COLO829 (cell line): ENCODE measurements at regions not wholly inside any gene's neighbourhood (a gene's known extent, or its start where the extent isn't known, plus 50 kb on each side); places are given as distances from the start of the nearest gene placed in this dataset.
"Not testable (repeated sequence)": the region's sequence is repeated elsewhere in the genome, so short reads cannot be mapped to it uniquely, and the experiment has no call there.

Experiments used
- DNase-seq: peaks from one replicate; pipeline ENCODE4 v3.0.0; 2012; ENCODE audit warnings: low spot score

DNA sequence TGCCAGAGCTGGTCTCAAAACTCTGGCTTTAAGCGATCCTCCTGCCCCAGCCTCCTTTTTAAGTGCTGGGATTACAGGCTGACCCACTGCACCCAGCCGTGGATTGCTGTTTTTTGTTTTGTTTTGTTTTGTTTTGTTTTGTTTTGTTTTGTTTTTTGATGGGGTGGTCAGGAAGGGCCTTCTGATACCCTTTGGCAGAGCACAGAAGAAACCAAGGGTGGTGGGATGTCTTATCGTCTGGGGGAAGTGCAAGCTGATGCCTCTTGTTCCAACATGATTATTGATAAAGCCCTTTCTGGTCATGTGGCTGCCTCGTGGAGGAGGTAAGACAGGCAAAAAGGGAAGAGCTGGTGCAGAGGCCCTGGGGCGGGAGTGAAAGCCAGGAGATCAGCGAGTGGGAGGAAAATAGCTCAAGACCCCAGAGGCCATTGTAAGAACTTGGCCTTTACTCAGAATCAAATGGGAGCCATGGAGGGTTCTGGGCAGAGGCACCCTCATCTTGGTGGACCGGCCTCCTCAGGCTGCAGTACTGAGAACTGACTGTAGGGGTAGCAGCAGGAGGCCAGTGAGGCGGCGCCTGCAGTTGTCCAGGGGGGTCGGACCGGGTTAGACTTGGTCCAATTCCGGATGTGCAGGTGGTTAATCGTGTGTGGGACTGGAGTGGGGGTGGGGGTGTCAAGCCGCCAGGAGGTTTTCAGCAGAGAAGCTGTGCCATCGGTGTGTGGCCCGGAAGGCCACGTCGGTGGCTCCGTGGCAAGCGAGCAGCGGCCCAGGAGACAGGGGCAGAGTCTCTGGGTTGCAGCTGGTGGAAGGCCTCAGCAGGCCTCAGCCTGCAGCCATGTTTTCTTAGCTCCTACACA lies 84.4 kb upstream of the GSE1 start:
- no peak for DNase-seq

DNA sequence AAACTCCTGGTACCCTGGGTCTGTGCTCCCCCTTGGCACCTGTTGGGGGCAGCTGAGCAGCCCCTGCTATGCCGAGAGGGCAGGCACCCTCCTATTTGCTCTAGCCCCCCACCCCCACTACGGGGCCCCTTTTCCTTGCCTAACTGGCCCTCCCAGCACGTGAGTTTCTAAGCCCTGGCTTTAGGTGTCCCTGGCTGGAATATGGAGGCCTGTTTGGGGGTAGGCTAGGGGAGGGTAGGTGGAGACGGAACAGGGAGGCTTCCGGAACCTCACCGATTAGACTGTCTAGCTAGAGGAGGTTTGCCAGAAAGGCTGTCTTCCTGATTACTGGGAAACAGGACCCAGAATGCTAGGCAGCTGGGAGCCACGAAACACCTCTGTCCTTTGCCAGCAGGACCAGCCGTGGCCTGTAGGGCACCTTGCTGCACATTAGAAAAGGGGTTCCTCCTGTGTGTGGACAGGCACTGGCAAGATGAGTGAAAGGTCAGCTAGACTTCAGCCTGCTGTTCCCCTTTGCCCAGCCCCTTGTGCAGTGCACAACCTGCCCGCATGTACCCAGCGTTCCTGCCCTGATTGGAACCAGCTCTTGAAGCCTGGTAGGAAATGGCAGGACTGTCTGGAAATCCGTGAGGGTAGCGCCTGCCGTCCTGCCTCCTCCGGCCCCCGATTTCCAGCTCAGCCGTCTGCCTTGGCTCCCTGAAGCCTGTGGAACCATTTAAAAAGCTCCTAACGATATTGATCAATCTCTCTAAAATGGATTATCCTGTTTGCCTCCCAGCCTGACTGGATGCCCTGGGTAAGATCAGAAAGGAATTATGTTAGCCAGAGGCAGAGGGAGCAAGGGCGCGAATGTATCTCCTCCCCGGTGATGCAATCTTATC lies 83.4 kb upstream of the GSE1 start:
- no peak for DNase-seq

DNA sequence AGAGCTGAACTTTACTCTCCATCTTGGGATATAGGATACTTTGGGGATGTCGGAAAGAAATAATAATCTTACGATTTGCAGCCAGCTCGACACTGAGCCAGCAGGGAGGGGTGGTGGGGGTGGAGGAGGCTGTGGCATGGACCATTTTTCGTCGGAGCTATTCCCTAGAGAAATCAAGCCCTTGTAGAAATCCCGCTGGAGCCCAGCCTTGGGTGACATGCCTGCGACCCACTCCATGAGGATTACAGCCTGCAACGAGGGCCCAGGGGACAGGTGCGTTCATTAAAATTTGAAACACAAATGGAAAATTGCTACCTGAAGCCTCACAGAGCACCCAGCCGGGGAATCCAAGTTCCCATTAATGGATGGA lies 82.8 kb upstream of the GSE1 start:
- no peak for DNase-seq

DNA sequence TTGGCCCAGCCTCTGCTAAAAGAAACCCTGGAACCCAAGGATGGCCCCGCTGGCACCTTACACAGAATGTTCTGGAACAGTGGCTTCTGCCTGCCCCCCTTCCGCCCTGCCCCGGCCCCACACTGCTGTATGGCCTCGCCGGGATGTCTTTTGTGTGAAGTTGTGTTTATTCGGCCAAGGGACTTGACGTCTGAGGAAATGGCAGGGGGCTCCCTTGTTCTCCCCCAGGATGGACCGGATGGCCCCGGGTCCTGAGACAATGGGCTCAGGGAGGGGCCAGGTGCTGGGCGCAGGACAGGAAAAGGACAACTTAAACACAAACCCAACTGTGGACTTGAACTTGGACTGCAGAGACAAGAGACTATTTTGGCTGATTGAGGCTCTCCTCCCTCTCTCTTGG lies 81.6 kb upstream of the GSE1 start:
- no peak for DNase-seq

DNA sequence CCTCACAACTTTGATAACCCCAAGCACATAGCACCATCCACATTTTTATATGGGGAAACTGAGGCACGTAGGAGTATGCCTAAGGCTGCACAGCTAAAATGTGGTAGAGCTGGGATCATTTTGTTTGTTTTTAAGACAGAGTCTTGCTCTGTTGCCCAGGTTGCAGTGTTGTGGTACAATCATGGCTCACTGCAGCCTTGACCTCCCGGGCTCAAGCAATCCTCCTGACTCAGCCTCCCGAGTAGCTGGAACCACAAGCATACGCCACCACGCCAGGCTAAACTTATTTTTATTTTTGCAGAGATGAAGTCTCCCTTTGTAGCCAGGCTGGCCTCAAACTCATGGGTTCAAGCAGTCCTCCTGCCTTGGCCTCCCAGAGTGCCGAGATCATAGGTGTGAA lies 81.0 kb upstream of the GSE1 start:
- DNase-seq, result no peak

DNA sequence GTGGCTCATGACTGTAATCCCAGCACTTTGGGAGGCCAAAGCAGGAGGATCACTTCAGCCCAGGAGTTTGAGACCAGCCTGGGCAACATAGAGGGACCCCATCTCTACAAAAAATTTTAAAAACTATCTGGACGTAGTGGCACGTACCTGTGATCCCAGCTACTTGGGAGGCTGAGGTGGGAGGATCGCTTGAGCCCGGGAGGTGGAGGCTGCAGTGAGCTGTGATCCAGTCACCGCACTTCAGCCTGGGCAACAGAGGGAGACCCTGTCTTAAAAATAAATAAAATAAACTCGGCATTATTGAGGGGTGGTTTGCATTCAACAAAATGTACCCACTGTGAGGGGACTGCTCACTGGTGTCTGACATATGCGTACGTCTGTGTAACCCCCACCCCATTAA lies 79.5 kb upstream of the GSE1 start:
- not testable (repeated sequence) for DNase-seq

DNA sequence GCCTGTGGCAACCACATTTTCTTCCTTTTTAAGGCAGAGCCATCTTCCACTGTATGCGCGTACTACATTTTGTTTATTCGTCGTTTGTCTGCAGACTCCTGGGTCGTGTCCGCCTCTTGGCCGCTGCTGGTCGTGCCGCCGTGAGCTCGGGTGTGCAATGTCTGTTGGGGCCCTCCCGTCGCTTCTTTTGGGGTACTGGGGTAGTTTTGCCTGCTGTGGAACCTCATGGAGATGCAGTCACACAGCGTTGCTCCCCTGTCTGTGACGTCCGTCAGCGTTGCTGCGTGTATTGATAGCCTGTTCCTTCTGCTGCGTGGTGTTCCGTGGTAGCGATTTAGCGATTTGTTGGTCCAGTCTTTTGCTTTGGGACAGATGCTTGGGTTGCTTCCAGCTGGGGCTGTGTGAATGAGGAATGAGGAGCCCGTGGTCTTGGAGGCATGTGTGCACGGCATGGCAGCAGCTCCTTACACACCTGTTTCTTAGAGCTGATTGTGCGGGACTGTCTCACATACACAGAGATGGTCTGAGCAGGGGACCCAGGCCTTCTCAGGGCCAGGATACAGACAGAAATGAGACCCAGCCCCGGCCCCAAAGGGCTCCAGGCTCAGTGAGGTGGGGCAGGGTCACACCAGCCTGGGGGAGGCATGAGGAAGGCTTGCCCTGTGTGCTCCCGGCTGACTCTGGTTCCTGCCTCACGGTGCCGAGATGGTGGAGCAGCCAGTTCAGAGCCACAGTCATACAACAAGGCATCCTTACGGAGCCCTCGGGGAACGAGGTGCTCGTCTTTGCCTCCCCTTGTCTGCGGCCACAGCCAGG lies 78.4 kb upstream of the GSE1 start:
- no peak for DNase-seq

DNA sequence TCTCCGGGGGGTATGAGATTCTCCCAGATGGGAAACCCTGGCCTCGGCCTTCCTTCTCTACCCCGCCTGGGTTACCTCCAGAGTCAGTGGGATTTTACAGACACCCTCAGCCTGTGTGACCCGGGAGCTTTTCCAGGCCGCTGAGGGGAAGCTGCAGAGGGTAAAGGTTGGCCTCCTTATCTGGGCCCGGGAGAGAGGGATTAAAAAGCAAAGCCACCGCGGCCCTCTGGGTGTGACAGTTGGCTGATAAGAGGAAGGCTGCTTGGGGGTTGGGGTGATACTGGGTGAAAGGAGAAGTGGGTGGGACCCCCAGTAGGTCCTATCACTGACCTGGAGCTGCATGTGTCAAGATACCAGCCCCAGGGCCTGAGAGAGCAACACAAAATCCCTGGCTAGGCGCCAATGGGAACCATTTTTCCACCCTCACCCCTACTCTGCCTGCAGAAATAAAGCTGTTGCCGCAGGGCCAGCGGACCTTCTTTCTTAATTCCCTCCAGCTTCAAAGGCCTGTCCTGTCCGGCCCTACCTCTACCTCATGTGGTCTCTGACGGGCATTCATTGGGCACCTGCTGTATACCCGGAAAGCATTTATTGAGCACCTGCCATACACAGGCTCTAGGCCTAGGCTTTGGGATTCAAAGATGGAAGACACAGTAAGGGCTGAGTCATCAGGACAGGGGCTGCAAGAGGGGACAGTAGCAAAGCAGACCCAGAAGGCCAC lies 77.6 kb upstream of the GSE1 start:
- no peak for DNase-seq

DNA sequence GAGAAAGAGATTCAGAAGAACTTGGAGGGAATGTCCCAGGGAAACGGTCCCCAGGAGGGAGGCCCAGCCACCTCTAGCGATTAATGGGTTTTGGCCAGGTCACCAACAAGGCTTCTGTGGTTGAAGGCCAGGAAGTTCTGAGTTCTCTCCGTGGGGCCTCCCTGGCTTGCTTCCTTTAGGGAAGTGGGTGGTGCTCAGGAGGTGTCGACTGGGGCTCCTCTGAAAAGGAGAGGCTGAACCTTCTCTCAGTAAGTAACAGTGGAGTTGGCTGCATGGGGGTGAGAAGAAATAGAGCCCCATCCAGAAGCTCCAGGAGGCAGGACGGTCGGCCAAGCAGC lies 77.1 kb upstream of the GSE1 start:
- no peak for DNase-seq

DNA sequence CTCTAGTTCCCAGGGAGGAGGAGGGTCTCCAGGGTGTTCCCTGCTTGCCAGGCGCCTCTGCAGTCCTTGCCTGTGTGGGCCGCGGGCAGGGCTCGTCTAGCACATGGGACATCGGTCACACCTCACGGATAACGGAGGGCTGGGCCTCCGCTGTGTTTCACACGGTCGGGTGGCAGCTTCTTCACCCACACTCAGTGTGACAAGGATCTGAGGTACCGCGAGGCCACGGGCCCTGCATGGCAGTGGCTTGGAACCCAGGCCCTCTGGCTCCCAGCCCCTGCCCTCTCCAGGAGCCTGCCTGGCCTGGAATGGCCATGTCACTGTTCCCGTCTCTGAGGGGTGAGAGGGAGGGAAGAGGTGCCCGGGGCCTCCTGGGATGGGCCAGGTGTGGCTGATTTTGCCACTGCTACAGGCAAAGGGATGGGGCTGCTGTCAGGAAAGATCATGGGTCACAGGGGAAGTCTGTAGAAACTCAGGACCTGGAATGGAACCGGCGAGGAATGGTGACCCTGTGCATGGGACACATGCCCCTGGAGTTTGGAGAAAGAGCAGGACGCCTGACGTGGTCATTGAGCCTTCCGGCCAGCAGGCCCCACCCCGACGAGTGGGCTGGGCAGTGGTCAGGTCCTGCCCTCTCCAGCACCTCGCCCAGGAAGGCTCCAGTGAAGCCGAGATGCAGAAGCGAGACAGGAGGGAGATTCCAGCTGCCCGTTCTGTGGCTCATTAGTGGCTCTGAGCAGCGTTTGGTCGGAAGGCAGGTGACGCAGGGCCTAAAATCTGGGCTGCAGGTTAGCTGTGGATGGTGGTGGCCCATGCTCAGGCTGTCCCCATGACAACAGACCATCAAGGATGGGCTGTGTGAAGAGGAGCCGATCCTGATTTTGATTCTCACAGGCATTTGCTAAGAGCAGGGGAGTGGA lies 76.5 kb upstream of the GSE1 start:
- DNase-seq, result no peak

DNA sequence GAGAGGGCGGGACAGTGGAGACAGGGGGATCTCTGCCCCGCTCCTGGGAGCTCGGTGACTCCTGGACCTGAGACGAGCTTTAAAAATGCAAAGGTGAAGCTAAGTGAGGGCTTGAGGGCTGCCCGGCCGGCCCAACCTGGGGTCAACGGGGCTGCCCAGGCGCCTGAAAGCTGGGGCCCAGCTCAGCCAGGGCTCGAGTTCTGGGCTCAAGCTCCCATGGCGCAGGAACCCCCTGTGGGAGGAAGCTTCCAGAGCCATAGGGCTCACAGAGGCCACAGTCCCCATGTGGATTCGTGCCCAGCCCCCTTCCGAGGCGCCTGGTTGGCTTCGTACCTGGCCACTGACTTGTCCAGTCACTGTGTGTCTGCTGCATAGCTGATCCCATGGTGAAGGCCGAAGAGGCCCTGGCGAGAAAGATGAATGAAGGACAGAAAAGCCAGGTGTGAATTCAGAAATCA lies 75.8 kb upstream of the GSE1 start:
- no peak for DNase-seq

DNA sequence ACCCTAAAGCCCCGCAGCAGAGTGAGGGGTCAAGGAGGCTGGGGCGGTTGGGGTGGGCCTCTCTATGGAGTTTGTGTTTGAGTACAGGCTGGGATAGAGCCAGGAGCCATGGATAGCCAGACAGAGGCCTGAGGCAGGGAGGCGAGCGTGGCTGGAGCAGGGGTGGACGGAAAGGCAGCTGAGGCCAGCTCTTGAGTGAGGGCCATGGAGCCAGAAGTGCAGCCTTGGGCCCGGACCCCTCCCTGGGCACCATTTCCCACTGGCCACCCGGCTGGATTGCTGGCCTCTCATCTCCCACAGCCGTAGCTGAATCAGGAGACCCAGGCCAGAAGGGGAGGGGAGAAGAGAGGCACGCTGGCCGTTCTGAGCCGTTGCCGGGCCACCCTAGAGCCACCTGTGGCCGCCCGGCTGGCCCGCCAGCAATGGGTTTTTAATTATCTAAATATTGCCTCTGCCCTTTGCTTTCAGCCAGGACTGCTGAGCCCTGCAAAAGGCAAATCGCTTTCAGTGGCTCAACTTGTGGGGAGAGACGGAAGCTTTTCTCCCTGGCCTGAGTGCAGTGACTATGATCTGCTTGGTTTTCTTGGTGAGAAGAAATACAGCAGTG lies 75.2 kb upstream of the GSE1 start:
- no peak for DNase-seq

DNA sequence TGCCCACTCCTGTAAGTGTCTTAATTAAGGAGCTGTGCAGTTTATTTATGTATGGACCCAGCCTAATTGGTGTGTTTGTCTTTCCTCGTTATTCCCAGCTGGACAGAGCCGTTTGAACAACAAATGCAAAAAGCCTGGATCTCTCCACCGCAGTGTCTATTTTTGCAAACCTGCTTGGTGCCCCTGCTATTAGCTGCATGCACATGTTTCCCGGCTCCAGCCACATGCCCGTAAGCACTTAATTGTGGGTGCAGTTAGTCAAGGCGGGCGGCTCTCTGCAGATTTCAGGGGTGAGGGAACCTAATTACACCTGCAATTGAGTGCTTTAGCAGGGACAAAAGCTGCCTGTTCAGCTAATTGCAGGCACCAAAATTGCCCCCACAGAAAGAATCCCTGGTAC lies 74.0 kb upstream of the GSE1 start:
- no peak for DNase-seq

DNA sequence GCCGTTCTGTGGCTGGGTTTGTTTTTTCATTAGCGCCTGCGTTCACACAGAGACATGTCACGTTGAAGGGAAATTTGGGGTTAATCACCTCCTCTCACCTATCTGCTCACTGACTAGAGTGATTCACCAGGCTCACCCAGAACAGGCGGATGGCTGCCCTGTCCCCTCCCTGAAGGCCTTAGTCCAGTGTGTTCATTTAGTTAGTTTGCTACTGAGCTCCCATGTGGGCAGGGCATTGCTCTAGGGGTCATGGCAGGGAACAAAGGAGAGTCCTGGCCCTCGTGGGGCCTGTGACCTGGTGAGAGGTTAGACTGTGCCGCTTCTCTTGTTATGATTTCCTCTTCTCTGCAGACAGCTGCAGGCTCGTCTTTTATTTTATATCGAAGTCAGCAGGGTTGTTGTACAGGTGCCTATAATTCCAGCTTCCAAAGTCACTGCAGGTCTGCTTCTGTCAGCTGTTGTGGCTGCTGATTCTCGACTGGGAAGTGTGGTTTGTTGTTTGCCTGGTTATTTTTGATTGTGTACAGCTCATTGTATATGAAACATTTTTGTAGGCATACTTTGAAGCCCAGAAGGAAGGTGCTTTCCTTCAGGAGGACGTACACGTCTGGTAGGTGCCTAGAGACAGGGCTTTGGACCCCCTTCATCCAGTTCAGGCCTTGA lies 73.4 kb upstream of the GSE1 start:
- DNase-seq, result no peak

DNA sequence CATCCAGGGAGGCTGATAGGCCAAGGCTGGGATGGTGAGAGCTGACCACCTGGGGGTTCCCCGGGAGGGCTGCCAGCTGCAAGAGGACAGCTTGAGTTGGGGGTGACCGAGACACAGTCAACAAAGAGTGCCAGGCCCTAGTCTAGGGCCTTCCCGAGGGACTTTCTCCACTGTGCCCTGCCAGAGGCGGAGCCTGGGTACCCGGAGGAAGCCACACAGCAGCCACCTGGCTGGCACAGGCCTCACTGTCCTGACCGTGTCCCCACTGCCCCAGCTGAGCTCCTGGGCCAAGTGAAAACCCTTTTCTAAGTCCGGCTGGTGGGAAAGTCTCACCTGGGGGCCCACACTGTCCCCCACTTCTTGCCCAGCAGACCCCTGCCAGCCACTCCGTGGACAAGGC lies 71.9 kb upstream of the GSE1 start:
- no peak for DNase-seq

DNA sequence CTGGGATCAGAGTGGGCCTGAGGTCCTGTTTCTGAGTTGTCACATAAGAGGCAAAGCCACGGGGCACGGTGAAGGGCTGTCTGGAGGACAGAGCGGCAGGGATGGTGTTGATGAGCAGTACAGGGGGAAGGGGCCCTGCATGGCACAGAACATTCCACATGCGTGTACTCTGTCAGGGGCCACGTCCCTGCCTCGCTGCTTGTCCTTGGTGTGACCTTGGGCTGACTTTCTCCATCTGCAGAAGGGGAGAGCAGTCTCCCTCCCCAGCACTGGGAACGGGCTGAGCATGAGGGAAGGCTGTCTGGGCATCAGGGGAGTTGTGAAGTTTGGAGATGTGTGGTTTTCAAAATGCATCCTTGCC lies 71.5 kb upstream of the GSE1 start:
- DNase-seq, result no peak

DNA sequence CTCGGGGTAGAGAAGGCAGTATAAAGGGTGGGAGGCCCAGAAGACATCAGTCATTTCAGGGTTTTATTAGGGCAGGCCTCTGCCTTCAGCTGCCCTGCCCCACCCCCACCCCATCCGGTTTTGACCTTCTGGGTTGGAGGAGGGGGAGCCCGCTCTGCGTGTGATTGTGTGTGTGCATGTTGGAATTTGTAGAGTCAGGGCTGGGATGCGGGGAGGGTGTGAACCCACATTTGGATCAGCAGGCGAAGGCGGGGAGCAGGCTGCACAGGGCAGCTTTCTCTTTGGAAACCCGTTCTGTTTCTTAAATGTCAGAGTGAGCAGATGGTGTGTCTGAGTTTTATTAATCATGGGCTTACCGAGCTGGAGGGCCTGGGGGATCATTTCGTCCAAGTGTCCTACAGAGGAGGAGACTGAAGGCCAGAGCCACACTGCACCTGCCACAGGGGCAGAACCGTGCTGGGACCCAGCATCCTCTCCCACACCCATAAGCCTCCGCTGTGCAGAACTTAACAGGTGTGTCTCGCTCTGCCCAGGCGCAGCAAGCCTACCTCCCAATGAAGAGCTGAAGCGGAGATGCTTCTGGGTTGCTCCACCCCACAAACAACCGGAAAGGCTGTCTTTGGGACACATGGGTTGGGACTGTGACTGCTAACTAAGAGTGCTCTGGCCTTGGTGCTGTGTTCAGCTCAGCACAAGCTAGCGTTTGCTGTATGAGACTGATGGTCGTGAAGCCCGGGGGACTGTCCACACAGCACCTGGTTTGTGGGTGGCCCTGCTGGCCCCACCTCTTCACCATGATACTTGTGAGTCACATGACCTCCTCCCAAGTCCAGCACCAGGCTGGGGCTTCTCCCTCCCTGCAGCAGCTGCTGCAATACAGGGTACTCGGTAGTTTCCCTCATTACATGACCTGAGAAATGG lies 70.9 kb upstream of the GSE1 start:
- DNase-seq, result no peak

DNA sequence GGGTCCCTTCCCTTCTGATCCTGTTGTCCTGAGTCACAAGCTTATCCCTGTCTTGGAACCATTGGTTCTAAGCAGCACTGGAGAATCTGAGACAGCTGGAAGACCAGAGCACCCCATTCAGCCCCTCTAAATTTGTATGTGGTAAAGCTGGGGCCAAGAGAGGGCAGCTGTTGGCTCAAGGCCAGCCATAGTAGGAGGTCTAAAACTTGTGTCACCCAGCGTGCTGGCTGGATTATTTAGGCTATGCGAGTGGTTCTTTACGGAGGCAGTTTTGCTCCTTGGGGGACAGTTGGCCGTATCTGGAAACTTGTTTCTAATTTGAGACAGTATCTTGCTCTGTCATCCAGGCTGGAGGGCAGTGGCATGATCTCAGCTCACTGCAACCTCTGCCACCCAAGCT lies 69.6 kb upstream of the GSE1 start:
- DNase-seq, result no peak

DNA sequence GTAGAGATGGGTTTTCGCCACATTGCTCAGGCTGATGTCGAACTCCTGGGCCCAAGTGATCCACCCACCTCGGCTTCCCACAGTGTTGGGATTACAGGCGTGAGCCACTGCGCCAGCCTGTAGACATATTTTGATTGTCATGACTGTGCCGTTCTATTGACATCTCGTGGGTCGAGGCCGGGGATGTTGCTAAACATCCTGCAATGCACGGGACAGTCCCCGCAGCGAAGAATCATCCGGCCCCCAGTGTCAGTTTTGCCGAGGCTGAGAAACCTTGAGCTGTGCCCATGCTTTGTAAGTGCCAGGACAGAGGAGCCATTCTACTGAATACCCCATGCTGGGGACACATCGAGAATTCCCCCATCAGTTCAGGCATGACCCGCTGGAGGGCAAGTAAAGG lies 69.1 kb upstream of the GSE1 start:
- DNase-seq, result no peak
